K562 (cell line): ENCODE measurements at regions not wholly inside any gene's neighbourhood (a gene's known extent, or its start where the extent isn't known, plus 50 kb on each side); places are given as distances from the start of the nearest gene placed in this dataset.

ENCODE experiments used
- ATAC-seq: fragments of 200-7000 bp; cut with Tn5 transposase; 3 replicates; pipeline ENCODE4 v1.9.1; 2020; ENCODE audit warnings: moderate library complexity
- BruUV-seq: library from RNA; stranded (reverse); fragments of 400-500 nt; replicated peaks from 2 replicates; lab custom pipeline; 2021; lab: Mats Ljungman, UMichigan
- CTCF ChIA-PET: fragments of 300-600 bp; formaldehyde crosslinking; extraction: SDS; loops from one replicate; lab custom pipeline; 2021; ENCODE audit warnings: low intra/inter-chr PET ratio; lab: Yijun Ruan, JAX
- POLR2A ChIA-PET: fragments of 300-600, 350-650 bp; sonication (Branson Sonifier 250); formaldehyde crosslinking; extraction: SDS; loops from one replicate; lab custom pipeline; 2021; ENCODE audit warnings: antibody characterized with exemption, inconsistent platforms; lab: Yijun Ruan, JAX
- DNase-seq, 4 experiments: peaks; one replicate each; pipeline versions ENCODE4 v3.0.0 to v3.0.0-alpha.2; 2011 to 2018; ENCODE audit warnings: low spot score in 3 of 4, mixed read lengths in 3 of 4; ENCODE audit errors: extremely low read depth in 1 of 4
- FAIRE-seq: peaks from 2 replicates; lab custom pipeline; 2011; peaks lifted over from hg19 to GRCh38; lab: Jason Lieb, UNC
- H2AFZ ChIP-seq: 2 replicates; pipeline ENCODE4 v1.6.0; 2011; ENCODE audit warnings: low read depth, low read length, control low read depth, inconsistent platforms
- H3K27ac ChIP-seq: fragments of 200-600 bp; 3 replicates; pipeline ENCODE4 v1.8.0; 2011; ENCODE audit warnings: low read depth, mild to moderate bottlenecking, control low read depth, inconsistent platforms, low read length, moderate library complexity, mixed read lengths; ENCODE audit errors: extremely low read depth
- H3K27me3 ChIP-seq, 2 experiments: fragments of 300-600 bp in 1 of 2; 2 replicates in 1 of 2; 3 replicates in 1 of 2; pipeline versions ENCODE4 v1.6.0 to v1.8.0; 2011; ENCODE audit warnings: inconsistent platforms in 2 of 2, low read length in 2 of 2, mild to moderate bottlenecking in 1 of 2, mixed read lengths in 1 of 2, moderate library complexity in 1 of 2; ENCODE audit not compliant: control insufficient read depth in 2 of 2, insufficient read depth in 2 of 2
- H3K36me3 ChIP-seq: fragments of 300-600 bp; 3 replicates; pipeline ENCODE4 v1.8.0; 2011; ENCODE audit warnings: mild to moderate bottlenecking, low read length, inconsistent platforms; ENCODE audit not compliant: control insufficient read depth, insufficient read depth
- H3K4me1 ChIP-seq, 2 experiments: fragments of 200-600 bp in 1 of 2; replicated peaks in 1 of 2; 2 replicates in 1 of 2; 3 replicates in 1 of 2; pipeline versions ENCODE4 v1.5.1 to v1.8.0; 2011; ENCODE audit warnings: inconsistent platforms in 2 of 2, low read length in 2 of 2, mild to moderate bottlenecking in 1 of 2, mixed read lengths in 1 of 2, moderate library complexity in 1 of 2; ENCODE audit not compliant: control insufficient read depth in 2 of 2, insufficient read depth in 2 of 2
- H3K4me2 ChIP-seq: 2 replicates; pipeline ENCODE4 v1.6.1; 2011; ENCODE audit warnings: low read length, control low read depth, inconsistent platforms, mixed read lengths; ENCODE audit not compliant: insufficient read depth
- H3K4me3 ChIP-seq: fragments of 200-600 bp; sonication (generic), shearing (Covaris generic); 2 replicates; pipeline ENCODE4 v1.5.1; 2016; ENCODE audit warnings: control low read depth, inconsistent platforms
- H3K79me2 ChIP-seq: fragments of 200-600 bp; 3 replicates; pipeline ENCODE4 v1.8.0; 2011; ENCODE audit warnings: low read length, inconsistent platforms; ENCODE audit not compliant: control insufficient read depth, insufficient read depth
- H3K9ac ChIP-seq, 2 experiments: 2 replicates each; pipeline versions ENCODE4 v1.6.0 to v1.6.1; 2011; ENCODE audit warnings: low read depth in 2 of 2, low read length in 2 of 2, control low read depth in 1 of 2, inconsistent platforms in 1 of 2, mild to moderate bottlenecking in 1 of 2, mixed read lengths in 1 of 2; ENCODE audit not compliant: insufficient read depth in 1 of 2
- H3K9me1 ChIP-seq: one replicate; pipeline ENCODE4 v1.6.0; 2011; ENCODE audit warnings: inconsistent platforms, mild to moderate bottlenecking, low read length, moderate library complexity; ENCODE audit not compliant: control insufficient read depth, insufficient read depth
- H3K9me3 ChIP-seq: replicated peaks from 2 replicates; pipeline ENCODE4 v1.5.1; 2011; ENCODE audit warnings: low read depth, low read length, inconsistent platforms; ENCODE audit not compliant: control insufficient read depth, insufficient read depth
- H4K20me1 ChIP-seq: replicated peaks from 2 replicates; pipeline ENCODE4 v1.6.1; 2011; ENCODE audit warnings: low read length, inconsistent platforms, mixed read lengths; ENCODE audit not compliant: control insufficient read depth, insufficient read depth
- ADNP ChIP-seq: fragments of 200-800 bp; sonication (Bioruptor generic); IDR thresholded peaks from 2 replicates; pipeline ENCODE4 v1.6.1; 2016; ENCODE audit warnings: missing genetic modification characterization, missing compliant biosample characterization
- ATF7 ChIP-seq: fragments of 450-650 bp; IDR thresholded peaks from 2 replicates; pipeline ENCODE4 v1.7.1; 2014; ENCODE audit warnings: mild to moderate bottlenecking, moderate library complexity
- CBX1 ChIP-seq: sonication (generic); IDR thresholded peaks from 2 replicates; pipeline ENCODE4 v1.6.1; 2016; ENCODE audit warnings: antibody characterized with exemption, low read depth, mild to moderate bottlenecking
- ESRRA ChIP-seq: fragments of 450-650 bp; IDR thresholded peaks from 2 replicates; pipeline ENCODE4 v1.6.1; 2014; ENCODE audit warnings: low read depth, mild to moderate bottlenecking, moderate library complexity, borderline replicate concordance
- GATAD2A ChIP-seq: fragments of 450-650 bp; IDR thresholded peaks from 2 replicates; pipeline ENCODE4 v1.6.1; 2017
- HDAC1 ChIP-seq, 2 experiments: fragments of 450-650 bp; IDR thresholded peaks; 2 replicates each; pipeline ENCODE4 v1.6.1; 2016 to 2017; ENCODE audit warnings: inconsistent platforms in 1 of 2, mild to moderate bottlenecking in 1 of 2, moderate library complexity in 1 of 2
- PURB ChIP-seq: sonication (generic); formaldehyde crosslinking; IDR thresholded peaks from 2 replicates; pipeline ENCODE4 v1.9.0; 2021; ENCODE audit warnings: low read depth, mild to moderate bottlenecking, missing genetic modification reagents
- RFX5 ChIP-seq: IDR thresholded peaks from 2 replicates; pipeline ENCODE4 v1.6.1; 2011; ENCODE audit warnings: low read depth, mild to moderate bottlenecking, improper control_type of control experiment, low read length
- TARDBP ChIP-seq: fragments of 450-650 bp; IDR thresholded peaks from 2 replicates; pipeline ENCODE4 v1.6.1; 2016
- TBP ChIP-seq: optimal IDR thresholded peaks from 2 replicates; pipeline ENCODE3; 2011; ENCODE audit warnings: low read depth, low read length, improper control_type of control experiment
- ZNF217 ChIP-seq: sonication (generic); formaldehyde crosslinking; IDR thresholded peaks from 2 replicates; pipeline ENCODE4 v1.8.0; 2022; ENCODE audit warnings: mild to moderate bottlenecking, missing genetic modification reagents
- WGBS: fragments of 100-300 bp; shearing (Covaris generic); methylation state at CpG from one replicate; pipeline ENCODE4 v1.1.6; 2016; ENCODE audit warnings: low coverage, mixed read lengths; ENCODE audit not compliant: insufficient coverage; ENCODE audit errors: missing lambda C conversion rate; 5-methylcytosine and 5-hydroxymethylcytosine counted together
- in situ Hi-C: fragments of 300-500 bp; cut with MboI; formaldehyde crosslinking; loops from 4 replicates; pipeline ENCODE4 v1.15.0; 2018; ENCODE audit warnings: inconsistent platforms, mixed read lengths
- intact Hi-C: fragments of 100-400 bp; cut with micrococcal nuclease; formaldehyde crosslinking; loops from 2 replicates; pipeline ENCODE4 v1.14.2; 2022
- TF ChIP-seq, protein P1 (sequence below): fragments of 250-450 bp; sonication (Bioruptor Pico); IDR thresholded peaks from 2 replicates; pipeline ENCODE4 v1.5.0; 2021
- TF ChIP-seq, protein P2 (sequence below): fragments of 250-450 bp; sonication (Bioruptor Pico); IDR thresholded peaks from 2 replicates; pipeline ENCODE4 v1.5.0; 2020; ENCODE audit warnings: mild to moderate bottlenecking, borderline replicate concordance
- TF ChIP-seq, protein P3 (sequence below): fragments of 450-650 bp; IDR thresholded peaks from 2 replicates; pipeline ENCODE4 v1.6.1; 2016; ENCODE audit warnings: low read depth, mild to moderate bottlenecking, moderate library complexity
- TF ChIP-seq, protein P4 (sequence below): sonication (generic); formaldehyde crosslinking; IDR thresholded peaks from 2 replicates; pipeline ENCODE4 v1.9.0; 2022; ENCODE audit warnings: mild to moderate bottlenecking, missing genetic modification reagents

DNA sequence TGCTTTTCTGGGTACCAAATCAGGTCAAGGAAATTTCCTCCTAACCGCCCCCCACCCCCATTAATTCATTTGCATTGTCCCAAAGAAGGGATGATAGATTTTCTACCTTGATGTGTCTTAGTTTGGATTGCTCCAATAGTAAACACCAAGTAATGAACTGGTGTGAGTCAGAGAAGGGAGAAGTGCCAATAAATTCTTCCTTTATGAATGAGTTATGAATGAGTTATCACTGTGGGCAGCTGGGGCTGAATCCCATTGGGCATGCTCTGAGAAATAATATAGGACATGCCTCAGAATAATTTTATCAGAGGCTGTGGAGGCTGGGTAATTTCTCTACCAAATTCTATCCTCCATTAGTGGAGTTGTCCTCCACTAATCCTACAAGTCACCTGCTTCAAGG lies 277.9 kb upstream of the FLRT2 start:
- intact Hi-C loops = no loop called here
- no peaks in the 10 kb centered on the region for H3K9me3 ChIP-seq
- H3K9me1 ChIP-seq = no peaks in the 10 kb centered on the region
- no peaks in the 10 kb centered on the region for H4K20me1 ChIP-seq
- no peak overlapping the region for H3K4me3 ChIP-seq
- ChIA-PET CTCF (no interaction called here), POLR2A (no interaction called here)
- in situ Hi-C loops = no loop called here
- no TSS peak for BruUV-seq
- no peaks in the 10 kb centered on the region for H3K4me1 ChIP-seq
- WGBS = 0% methylated on average over 1 of the region's 1 CpG
- no peaks in the 10 kb centered on the region for H3K79me2 ChIP-seq
- no peaks in the 10 kb centered on the region for H3K36me3 ChIP-seq
- H3K4me2 ChIP-seq = no peak overlapping the region
- H3K9ac ChIP-seq = no peak overlapping the region
- no peak overlapping the region for H3K27ac ChIP-seq
- H2AFZ ChIP-seq = no peak overlapping the region
- no peak for ATAC-seq
- FAIRE-seq = no peak
- H3K27me3 ChIP-seq = no peaks in the 10 kb centered on the region
- no peak for DNase-seq
- TF ChIP-seq, protein P1, sequence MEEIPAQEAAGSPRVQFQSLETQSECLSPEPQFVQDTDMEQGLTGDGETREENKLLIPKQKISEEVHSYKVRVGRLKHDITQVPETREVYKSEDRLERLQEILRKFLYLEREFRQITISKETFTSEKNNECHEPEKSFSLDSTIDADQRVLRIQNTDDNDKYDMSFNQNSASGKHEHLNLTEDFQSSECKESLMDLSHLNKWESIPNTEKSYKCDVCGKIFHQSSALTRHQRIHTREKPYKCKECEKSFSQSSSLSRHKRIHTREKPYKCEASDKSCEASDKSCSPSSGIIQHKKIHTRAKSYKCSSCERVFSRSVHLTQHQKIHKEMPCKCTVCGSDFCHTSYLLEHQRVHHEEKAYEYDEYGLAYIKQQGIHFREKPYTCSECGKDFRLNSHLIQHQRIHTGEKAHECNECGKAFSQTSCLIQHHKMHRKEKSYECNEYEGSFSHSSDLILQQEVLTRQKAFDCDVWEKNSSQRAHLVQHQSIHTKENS (CRISPR knock-in tag) = no peak
- TF ChIP-seq ZNF217 (CRISPR knock-in tag) (no peak), RFX5 (no peak), GATAD2A (no peak), HDAC1 (IDR thresholded peaks at IDR 0.05) (no peak), CBX1 (no peak), ATF7 (no peak)

DNA sequence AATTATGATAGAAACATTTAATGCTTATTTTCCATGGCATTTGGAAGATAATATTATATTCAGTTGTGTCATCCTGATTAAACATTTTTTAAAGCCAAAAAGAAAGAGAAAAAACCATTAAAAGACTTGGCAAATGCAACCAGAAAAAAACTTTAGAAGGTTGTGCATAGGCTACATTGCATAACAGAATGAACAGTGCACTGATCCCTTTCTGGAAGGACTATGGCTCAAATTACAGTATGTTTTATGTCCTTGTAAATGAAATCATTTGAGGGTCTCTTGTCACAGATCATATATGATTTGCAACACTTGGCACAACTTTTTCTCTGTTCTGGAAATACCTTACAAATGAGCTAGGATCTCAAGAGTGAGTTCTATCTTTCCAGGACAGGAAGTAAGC lies 275.2 kb upstream of the FLRT2 start:
- no peak overlapping the region for H2AFZ ChIP-seq
- no peaks in the 10 kb centered on the region for H3K4me1 ChIP-seq
- no peaks in the 10 kb centered on the region for H3K36me3 ChIP-seq
- DNase-seq (no peak), ATAC-seq (no peak), FAIRE-seq (no peak)
- no peaks in the 10 kb centered on the region for H3K9me1 ChIP-seq
- no peak overlapping the region for H3K4me2 ChIP-seq
- ChIA-PET POLR2A (no interaction called here), CTCF (no interaction called here)
- H3K9me3 ChIP-seq = no peaks in the 10 kb centered on the region
- in situ Hi-C loops = no loop called here
- no peaks in the 10 kb centered on the region for H3K79me2 ChIP-seq
- no peak overlapping the region for H3K9ac ChIP-seq
- H4K20me1 ChIP-seq = no peaks in the 10 kb centered on the region
- no peak overlapping the region for H3K4me3 ChIP-seq
- no peaks in the 10 kb centered on the region for H3K27me3 ChIP-seq
- no TSS peak for BruUV-seq
- intact Hi-C loops = no loop called here
- no peak overlapping the region for H3K27ac ChIP-seq
- TF ChIP-seq, protein P2, sequence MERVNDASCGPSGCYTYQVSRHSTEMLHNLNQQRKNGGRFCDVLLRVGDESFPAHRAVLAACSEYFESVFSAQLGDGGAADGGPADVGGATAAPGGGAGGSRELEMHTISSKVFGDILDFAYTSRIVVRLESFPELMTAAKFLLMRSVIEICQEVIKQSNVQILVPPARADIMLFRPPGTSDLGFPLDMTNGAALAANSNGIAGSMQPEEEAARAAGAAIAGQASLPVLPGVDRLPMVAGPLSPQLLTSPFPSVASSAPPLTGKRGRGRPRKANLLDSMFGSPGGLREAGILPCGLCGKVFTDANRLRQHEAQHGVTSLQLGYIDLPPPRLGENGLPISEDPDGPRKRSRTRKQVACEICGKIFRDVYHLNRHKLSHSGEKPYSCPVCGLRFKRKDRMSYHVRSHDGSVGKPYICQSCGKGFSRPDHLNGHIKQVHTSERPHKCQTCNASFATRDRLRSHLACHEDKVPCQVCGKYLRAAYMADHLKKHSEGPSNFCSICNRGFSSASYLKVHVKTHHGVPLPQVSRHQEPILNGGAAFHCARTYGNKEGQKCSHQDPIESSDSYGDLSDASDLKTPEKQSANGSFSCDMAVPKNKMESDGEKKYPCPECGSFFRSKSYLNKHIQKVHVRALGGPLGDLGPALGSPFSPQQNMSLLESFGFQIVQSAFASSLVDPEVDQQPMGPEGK = no peak
- TF ChIP-seq TBP (no peak), ADNP (tag) (no peak), ESRRA (no peak), PURB (CRISPR knock-in tag) (no peak), TARDBP (no peak)
- TF ChIP-seq, protein P3, sequence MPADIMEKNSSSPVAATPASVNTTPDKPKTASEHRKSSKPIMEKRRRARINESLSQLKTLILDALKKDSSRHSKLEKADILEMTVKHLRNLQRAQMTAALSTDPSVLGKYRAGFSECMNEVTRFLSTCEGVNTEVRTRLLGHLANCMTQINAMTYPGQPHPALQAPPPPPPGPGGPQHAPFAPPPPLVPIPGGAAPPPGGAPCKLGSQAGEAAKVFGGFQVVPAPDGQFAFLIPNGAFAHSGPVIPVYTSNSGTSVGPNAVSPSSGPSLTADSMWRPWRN = no peak
- TF ChIP-seq, protein P4, sequence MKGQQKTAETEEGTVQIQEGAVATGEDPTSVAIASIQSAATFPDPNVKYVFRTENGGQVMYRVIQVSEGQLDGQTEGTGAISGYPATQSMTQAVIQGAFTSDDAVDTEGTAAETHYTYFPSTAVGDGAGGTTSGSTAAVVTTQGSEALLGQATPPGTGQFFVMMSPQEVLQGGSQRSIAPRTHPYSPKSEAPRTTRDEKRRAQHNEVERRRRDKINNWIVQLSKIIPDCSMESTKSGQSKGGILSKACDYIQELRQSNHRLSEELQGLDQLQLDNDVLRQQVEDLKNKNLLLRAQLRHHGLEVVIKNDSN (CRISPR knock-in tag) = no peak
